HK-2 (cell line): ENCODE measurements at regions not wholly inside any gene's neighbourhood (a gene's known extent, or its start where the extent isn't known, plus 50 kb on each side); places are given as distances from the start of the nearest gene placed in this dataset.
"Not testable (repeated sequence)": the region's sequence is repeated elsewhere in the genome, so short reads cannot be mapped to it uniquely, and the experiment has no call there.

Experiments used
- DNase-seq: peaks from one replicate; pipeline ENCODE4 v3.0.0-alpha.2; 2018; ENCODE audit not compliant: unreplicated experiment

GRCh38 chr2:199216253-199216652 lies 241.5 kb downstream of the SATB2 start:
- DNase-seq: no peak

GRCh38 chr2:199207011-199207410 lies 250.7 kb downstream of the SATB2 start:
- DNase-seq: no peak

GRCh38 chr2:199206536-199206935 lies 251.2 kb downstream of the SATB2 start:
- DNase-seq: no peak

- DNase-seq: no peak
These were observed 254.8 kb downstream of the SATB2 start for GRCh38 chr2:199202964-199203363.

- no peak for DNase-seq
These were observed 256.2 kb downstream of the SATB2 start for GRCh38 chr2:199201539-199201938.

- no peak for DNase-seq
These were observed 257.9 kb downstream of the SATB2 start for GRCh38 chr2:199199797-199200196.

- no peak for DNase-seq
These were observed 260.3 kb downstream of the SATB2 start for GRCh38 chr2:199197448-199197847.

- no peak for DNase-seq
These were observed 261.1 kb downstream of the SATB2 start for GRCh38 chr2:199196686-199197085.

GRCh38 chr2:199195927-199196502 lies 261.7 kb downstream of the SATB2 start:
- no peak for DNase-seq

GRCh38 chr2:199191461-199191860 lies 266.3 kb downstream of the SATB2 start:
- DNase-seq: no peak

GRCh38 chr2:199189229-199189628 lies 268.5 kb downstream of the SATB2 start:
- DNase-seq: no peak

- no peak for DNase-seq
These were observed 271.4 kb downstream of the SATB2 start for GRCh38 chr2:199186301-199186751.

- not testable (repeated sequence) for DNase-seq
These were observed 272.6 kb downstream of the SATB2 start for GRCh38 chr2:199185174-199185573.

GRCh38 chr2:199163613-199164458 lies 293.9 kb downstream of the SATB2 start:
- no peak for DNase-seq

GRCh38 chr2:199160677-199161465 lies 296.9 kb downstream of the SATB2 start:
- peak; percentile 33 for DNase-seq

- DNase-seq: no peak
These were observed 297.7 kb downstream of the SATB2 start for GRCh38 chr2:199160081-199160480.

- no peak for DNase-seq
These were observed 309.5 kb downstream of the SATB2 start for GRCh38 chr2:199148076-199148845.

- no peak for DNase-seq
These were observed 310.5 kb downstream of the SATB2 start for GRCh38 chr2:199147216-199147615.

GRCh38 chr2:199144546-199144945 lies 313.2 kb downstream of the SATB2 start:
- no peak for DNase-seq

GRCh38 chr2:199144036-199144435 lies 313.7 kb downstream of the SATB2 start:
- no peak for DNase-seq

GRCh38 chr2:199136681-199137080 lies 321.1 kb downstream of the SATB2 start:
- peak; percentile 58 for DNase-seq

GRCh38 chr2:199136242-199136641 lies 321.5 kb downstream of the SATB2 start:
- DNase-seq: no peak
